ENCODE measurements at regions not wholly inside any gene's neighbourhood (a gene's known extent, or its start where the extent isn't known, plus 50 kb on each side); places are given as distances from the start of the nearest gene placed in this dataset.

GRCh38 chr7:110337646-110338045, 753.3 kb upstream of the LRRN3 start:
- TF ChIP-seq CTCF (IDR thresholded peaks at IDR 0.05): no peak
- Histone ChIP-seq H3K27ac (no peak overlapping the region), H3K36me3 (ENCODE audit: insufficient read depth in 1 of 2, low read depth in 1 of 2) (no peaks in the 10 kb centered on the region), H3K4me3 (no peak overlapping the region), H3K9me3 (no peaks in the 10 kb centered on the region), H3K4me1 (no peaks in the 10 kb centered on the region), H3K27me3 (ENCODE audit: insufficient read depth in 3 of 3, low read length in 2 of 3) (no peaks in the 10 kb centered on the region)
- intact Hi-C loops (cut with DNase I): no loop called here
- ATAC-seq: no peak
- WGBS, 3 donors: 87 to 88% (median 87%) methylated on average over 5 of the region's 5 CpGs
- DNase-seq: no peak

GRCh38 chr7:110347081-110347480, 743.8 kb upstream of the LRRN3 start:
- no peaks in the 10 kb centered on the region for H3K27me3 ChIP-seq (ENCODE audit: insufficient read depth in 3 of 3, low read length in 2 of 3)
- no peak for DNase-seq
- ATAC-seq: no peak
- intact Hi-C loops (cut with DNase I): no loop called here
- H3K4me3 ChIP-seq: no peak overlapping the region
- H3K36me3 ChIP-seq (ENCODE audit: insufficient read depth in 1 of 2, low read depth in 1 of 2): no peaks in the 10 kb centered on the region
- no peak overlapping the region for H3K27ac ChIP-seq
- WGBS, 3 donors: 46 to 53% (median 51%) methylated on average over 3 of the region's 3 CpGs
- H3K4me1 ChIP-seq: no peaks in the 10 kb centered on the region
- no peaks in the 10 kb centered on the region for H3K9me3 ChIP-seq
- no peak for TF ChIP-seq CTCF (IDR thresholded peaks at IDR 0.05)

- TF ChIP-seq CTCF (IDR thresholded peaks at IDR 0.05): no peak
- H3K4me1 ChIP-seq: no peaks in the 10 kb centered on the region
- ATAC-seq (no peak), DNase-seq (no peak)
- no peaks in the 10 kb centered on the region for H3K9me3 ChIP-seq
- no peak overlapping the region for H3K27ac ChIP-seq
- intact Hi-C loops (cut with DNase I): no loop called here
- WGBS, 3 donors: 82 to 91% (median 85%) methylated on average over 8 of the region's 8 CpGs
- H3K36me3 ChIP-seq (ENCODE audit: insufficient read depth in 1 of 2, low read depth in 1 of 2): no peaks in the 10 kb centered on the region
- no peaks in the 10 kb centered on the region for H3K27me3 ChIP-seq (ENCODE audit: insufficient read depth in 3 of 3, low read length in 2 of 3)
- no peak overlapping the region for H3K4me3 ChIP-seq
Measured at GRCh38 chr7:110356438-110356837, 734.5 kb upstream of the LRRN3 start.

- WGBS, 3 donors: 90 to 98% (median 91%) methylated on average over 1 of the region's 1 CpG
- H3K9me3 ChIP-seq: no peaks in the 10 kb centered on the region
- H3K4me1 ChIP-seq: no peaks in the 10 kb centered on the region
- H3K27me3 ChIP-seq (ENCODE audit: insufficient read depth in 3 of 3, low read length in 2 of 3): no peaks in the 10 kb centered on the region
- H3K36me3 ChIP-seq (ENCODE audit: insufficient read depth in 1 of 2, low read depth in 1 of 2): no peaks in the 10 kb centered on the region
- intact Hi-C loops (cut with DNase I): no loop called here
- no peak for TF ChIP-seq CTCF (IDR thresholded peaks at IDR 0.05)
- no peak overlapping the region for H3K4me3 ChIP-seq
- no peak for DNase-seq
- no peak overlapping the region for H3K27ac ChIP-seq
- no peak for ATAC-seq
Measured at GRCh38 chr7:110358028-110358427, 732.9 kb upstream of the LRRN3 start.

GRCh38 chr7:110371709-110372108, 719.2 kb upstream of the LRRN3 start:
- no peak for ATAC-seq
- 93 to 97% (median 94%) methylated on average over 3 of the region's 3 CpGs for WGBS, 3 donors
- intact Hi-C loops (cut with DNase I): no loop called here
- Histone ChIP-seq H3K27ac (no peak overlapping the region), H3K9me3 (no peaks in the 10 kb centered on the region), H3K27me3 (ENCODE audit: insufficient read depth in 3 of 3, low read length in 2 of 3) (no peaks in the 10 kb centered on the region), H3K4me1 (no peaks in the 10 kb centered on the region), H3K4me3 (no peak overlapping the region), H3K36me3 (ENCODE audit: insufficient read depth in 1 of 2, low read depth in 1 of 2) (no peaks in the 10 kb centered on the region)
- TF ChIP-seq CTCF (IDR thresholded peaks at IDR 0.05): no peak
- DNase-seq: no peak
